ENCODE measurements at regions not wholly inside any gene's neighbourhood (a gene's known extent, or its start where the extent isn't known, plus 50 kb on each side); places are given as distances from the start of the nearest gene placed in this dataset.

DNA sequence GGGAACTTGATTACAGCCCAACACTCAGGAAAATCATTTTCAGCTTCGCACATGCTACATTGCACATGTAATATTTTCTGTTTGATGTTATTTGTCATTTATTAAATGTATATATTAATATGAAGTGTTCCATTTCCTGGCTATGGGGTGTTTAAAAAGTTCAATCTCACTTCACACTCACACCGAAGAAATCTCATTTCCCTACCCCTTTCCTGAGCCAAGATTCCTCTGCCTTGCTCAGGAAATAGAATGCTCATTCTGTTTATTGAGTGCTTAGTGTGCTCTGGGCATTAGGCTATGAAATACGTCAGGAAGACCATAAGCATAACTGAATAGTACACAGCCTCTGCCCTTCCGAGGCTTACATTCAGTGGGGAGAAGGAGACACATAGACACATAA is 331.9 kb upstream of the TSHZ3 start:
- no peak for TF ChIP-seq POLR2A (IDR thresholded peaks at IDR 0.05)
- TF ChIP-seq, protein P1, sequence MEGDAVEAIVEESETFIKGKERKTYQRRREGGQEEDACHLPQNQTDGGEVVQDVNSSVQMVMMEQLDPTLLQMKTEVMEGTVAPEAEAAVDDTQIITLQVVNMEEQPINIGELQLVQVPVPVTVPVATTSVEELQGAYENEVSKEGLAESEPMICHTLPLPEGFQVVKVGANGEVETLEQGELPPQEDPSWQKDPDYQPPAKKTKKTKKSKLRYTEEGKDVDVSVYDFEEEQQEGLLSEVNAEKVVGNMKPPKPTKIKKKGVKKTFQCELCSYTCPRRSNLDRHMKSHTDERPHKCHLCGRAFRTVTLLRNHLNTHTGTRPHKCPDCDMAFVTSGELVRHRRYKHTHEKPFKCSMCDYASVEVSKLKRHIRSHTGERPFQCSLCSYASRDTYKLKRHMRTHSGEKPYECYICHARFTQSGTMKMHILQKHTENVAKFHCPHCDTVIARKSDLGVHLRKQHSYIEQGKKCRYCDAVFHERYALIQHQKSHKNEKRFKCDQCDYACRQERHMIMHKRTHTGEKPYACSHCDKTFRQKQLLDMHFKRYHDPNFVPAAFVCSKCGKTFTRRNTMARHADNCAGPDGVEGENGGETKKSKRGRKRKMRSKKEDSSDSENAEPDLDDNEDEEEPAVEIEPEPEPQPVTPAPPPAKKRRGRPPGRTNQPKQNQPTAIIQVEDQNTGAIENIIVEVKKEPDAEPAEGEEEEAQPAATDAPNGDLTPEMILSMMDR (IDR thresholded peaks at IDR 0.05) = no peak
- TF ChIP-seq POLR2AphosphoS5 (IDR thresholded peaks at IDR 0.05) = no peak
- no peak for TF ChIP-seq EP300 (IDR thresholded peaks at IDR 0.05)

Data from upper lobe of left lung (tissue), 4 donors.